ACHN (cell line): ENCODE measurements at regions not wholly inside any gene's neighbourhood (a gene's known extent, or its start where the extent isn't known, plus 50 kb on each side); places are given as distances from the start of the nearest gene placed in this dataset.

Experiments
- DNase-seq: peaks from one replicate; pipeline ENCODE4 v3.0.0-alpha.2; 2015
- in situ Hi-C: cut with HindIII; loops from 2 replicates; pipeline ENCODE4 v1.10.0; 2017; ENCODE audit warnings: low sequenced_read_pairs, low pct_ligation_motif_present, low pct_unique_long_range_greater_than_20kb

DNA sequence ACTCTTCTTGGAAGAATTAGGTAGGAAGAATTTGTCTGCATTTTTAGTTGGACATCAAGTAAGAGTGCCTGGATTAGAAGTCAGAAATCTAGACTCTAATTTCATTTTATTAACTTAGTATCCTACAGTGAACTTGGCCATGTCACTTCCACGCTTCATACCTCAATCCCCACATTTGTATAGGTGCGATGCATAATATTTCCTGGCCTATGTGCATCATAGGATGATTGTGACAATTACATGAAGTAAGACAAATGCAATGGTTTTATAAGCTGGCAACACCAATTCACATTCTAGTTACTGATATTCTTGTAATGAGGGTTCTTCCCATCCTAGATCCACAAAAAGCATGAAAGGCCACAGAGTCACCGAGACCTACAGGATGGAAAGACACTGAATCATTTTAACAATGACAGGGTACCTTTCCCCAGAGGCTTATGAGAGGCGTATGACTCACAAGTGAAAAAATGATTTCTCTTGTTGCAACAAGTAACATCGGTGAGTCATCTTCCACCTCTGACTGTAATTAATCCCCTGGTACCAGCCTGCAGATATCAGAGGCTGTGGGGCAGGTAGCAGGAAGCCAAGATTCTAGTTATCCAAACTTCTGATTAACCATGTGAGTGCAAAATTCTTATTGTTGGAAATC lies 56.0 kb upstream of the OR5AK2 start:
- in situ Hi-C loops, result no loop called here
- DNase-seq, result peak; percentile 83

DNA sequence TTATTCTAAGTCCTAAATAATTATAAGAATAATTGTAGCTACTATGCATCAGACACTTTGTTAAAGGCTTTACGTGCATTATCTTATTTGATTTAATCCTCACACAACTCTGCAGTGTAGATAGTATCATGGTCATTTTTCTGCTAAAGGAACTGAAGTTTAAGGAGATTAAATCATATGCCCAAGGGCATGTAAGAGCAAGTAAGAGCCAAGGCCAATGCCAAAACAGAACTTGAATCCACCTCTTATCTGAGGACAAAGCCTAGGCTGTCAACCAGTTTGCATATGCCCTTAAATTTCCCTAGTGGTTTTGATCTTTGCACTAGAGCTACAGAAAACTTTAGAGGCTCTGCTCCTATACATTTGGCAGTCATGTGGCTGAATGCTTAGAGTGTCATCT lies 65.6 kb upstream of the OR5AK2 start:
- in situ Hi-C loops, result no loop called here
- no peak for DNase-seq

- no peak for DNase-seq
- in situ Hi-C loops, result no loop called here
These were observed 66.3 kb upstream of the OR5AK2 start for GRCh38 chr11:56922421-56922820.

DNA sequence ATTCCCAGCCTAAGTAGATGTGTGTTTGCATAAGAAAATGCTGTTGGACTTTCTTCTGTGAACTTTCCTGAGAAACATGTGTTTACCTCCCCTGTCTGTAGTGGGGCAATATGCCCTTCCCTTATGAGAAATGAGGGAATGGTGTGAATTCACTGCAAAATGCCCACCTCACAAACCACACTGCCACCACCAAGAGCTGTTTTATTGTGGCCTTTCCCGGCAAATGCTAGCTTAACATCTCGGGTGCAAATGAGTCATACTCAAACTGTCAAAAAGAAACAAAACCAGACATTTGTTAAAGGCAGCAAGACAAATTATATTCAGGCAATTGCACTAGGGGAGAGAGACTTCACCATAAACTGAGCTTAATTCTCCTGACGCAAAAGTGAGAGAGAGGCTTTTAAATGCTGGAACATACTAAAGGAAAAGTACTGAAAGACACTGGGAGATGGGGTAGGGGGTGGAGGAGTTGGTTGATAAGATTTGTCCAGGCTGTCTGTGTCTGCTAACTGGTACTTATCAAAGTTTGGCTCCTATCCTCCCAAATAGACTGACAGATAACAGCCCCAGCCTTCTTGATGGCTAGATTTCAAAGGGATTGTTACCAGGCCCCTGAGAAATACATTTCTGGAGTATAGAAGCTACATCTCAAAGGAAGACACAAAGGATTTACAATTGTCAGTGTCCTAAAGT lies 70.9 kb upstream of the OR5AK2 start:
- DNase-seq, result no peak
- in situ Hi-C loops, result no loop called here

GRCh38 chr11:56916587-56916986 lies 72.1 kb upstream of the OR5AK2 start:
- in situ Hi-C loops, result no loop called here
- no peak for DNase-seq

DNA sequence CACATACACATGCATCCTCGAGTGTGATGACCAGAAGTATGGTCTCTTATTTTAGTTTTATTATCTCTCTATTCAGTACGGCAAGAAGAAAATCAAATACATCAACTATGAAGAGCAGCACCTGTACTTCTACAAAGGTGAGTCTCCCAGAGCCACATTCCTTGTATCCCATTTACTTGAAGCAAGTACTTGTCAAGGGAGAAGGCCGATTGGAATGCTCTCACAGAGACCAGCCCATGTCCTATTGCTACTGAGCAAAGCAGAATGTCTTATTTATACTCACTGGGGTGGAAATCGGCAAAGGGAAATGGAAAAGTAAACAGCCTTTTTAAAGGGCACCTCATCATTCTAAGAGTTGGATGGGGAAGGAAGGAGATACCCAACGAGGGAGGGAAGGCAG lies 72.6 kb upstream of the OR5AK2 start:
- no peak for DNase-seq
- in situ Hi-C loops, result no loop called here

DNA sequence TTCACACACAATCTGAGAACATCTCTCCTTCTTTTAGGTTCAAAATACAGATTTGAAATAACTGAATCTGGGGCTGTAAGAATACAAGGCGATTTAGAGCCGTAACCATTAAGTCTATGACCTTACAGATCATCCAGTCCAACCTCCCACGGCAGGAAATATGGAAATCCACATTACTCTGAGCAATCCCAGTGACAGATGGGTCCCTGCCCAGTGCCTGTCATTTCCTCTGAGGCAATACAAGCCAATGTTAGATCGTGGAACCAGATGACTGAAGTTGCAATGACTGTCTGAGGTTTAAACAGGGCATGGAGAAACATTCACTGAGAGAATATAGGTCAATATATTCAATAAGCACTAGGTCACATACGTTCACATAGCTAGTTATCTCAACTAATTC lies 77.4 kb upstream of the OR5AK2 start:
- in situ Hi-C loops, result no loop called here
- no peak for DNase-seq

- in situ Hi-C loops, result no loop called here
- DNase-seq, result no peak
These were observed 77.9 kb upstream of the OR5AK2 start for GRCh38 chr11:56910785-56911184.

- in situ Hi-C loops, result no loop called here
- no peak for DNase-seq
These were observed 78.5 kb upstream of the OR5AK2 start for GRCh38 chr11:56910046-56910773.

GRCh38 chr11:56909563-56909962 lies 79.2 kb upstream of the OR5AK2 start:
- no peak for DNase-seq
- in situ Hi-C loops, result no loop called here

DNA sequence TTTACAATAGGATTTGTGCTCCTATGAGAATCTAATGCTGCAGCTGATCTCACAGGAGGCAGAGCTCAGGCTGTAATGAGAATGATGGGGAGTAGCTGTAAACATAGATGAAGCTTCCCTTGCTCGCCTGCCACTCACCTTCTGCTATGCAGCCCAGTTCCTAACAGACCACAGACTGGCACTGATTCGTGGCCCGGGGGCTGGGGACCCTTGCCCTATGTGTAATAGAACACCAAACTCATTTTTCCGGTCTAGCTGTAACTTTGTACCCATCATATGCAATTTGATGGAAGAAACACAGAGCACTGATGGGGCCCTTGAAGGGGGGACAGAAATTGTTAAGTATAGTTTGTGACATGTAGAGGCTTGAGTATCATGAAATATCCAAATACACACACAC lies 79.6 kb upstream of the OR5AK2 start:
- in situ Hi-C loops, result no loop called here
- no peak for DNase-seq

DNA sequence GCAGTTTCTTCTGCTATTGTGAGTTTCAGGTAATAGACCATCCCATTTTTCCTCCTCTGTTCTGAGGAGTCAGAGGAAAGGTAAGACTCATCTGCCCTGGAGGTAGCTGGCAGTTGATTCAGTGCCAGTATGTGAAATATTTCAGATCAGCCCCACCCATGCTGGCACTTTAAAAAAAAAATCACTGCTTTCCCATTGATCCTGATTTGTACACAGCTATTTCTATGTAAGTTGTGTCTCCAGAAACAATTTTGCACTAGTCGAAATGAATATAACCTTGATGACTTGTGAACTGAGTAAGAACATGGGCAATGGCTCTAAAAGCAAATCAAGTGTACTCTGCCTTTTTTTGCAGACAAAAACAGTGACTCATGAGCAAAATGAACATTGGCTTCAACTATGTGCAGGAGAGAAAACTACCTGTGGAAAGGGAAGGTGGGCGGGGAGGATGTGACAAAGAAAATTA lies 82.0 kb upstream of the OR5AK2 start:
- in situ Hi-C loops, result no loop called here

GRCh38 chr11:56905936-56906335 lies 82.8 kb upstream of the OR5AK2 start:
- in situ Hi-C loops, result no loop called here

More for the DNA sequence above, 82.0 kb upstream of the OR5AK2 start:
- DNase-seq, result no peak

GRCh38 chr11:56905442-56905841 lies 83.3 kb upstream of the OR5AK2 start:
- DNase-seq, result no peak
- in situ Hi-C loops, result no loop called here

More at GRCh38 chr11:56905936-56906335, 82.8 kb upstream of the OR5AK2 start:
- no peak for DNase-seq

GRCh38 chr11:56898856-56899255 lies 89.9 kb upstream of the OR5AK2 start:
- in situ Hi-C loops, result no loop called here
- no peak for DNase-seq

DNA sequence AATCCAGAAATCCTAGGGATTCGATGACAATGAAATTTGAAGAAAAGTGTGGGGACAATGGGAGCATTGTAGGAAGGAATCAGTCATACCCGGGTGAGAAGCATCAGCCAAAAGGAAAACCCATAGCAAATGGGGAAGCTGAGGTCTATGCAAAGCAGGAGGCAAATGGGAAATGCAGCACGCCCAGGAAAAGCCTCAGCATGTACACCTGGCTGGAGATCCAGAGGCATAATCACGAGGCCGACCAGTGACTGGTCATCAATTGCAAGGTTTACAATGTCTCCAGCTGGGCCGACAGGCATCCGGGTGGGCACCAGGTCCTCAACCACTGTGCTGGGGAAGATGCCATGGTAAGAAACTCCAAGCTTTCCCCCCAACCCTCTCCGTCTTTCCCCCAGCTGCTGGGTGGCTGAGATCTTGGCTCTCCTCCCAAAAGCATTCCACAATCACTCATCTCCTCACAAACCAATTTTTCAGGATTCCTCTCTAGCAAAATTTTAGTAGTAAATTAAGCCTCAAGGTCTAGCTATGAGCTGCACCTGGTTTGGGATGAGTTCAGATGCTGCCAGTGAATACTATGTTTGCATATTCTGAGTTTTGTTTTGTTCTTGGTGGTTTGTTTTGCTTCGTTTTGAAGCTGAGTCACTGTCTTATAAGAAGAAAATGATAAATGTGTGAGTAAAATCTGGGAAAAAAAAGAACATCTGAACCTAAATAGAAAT lies 98.0 kb upstream of the OR5AK2 start:
- no peak for DNase-seq
- in situ Hi-C loops, result no loop called here

GRCh38 chr11:56889986-56890385 lies 98.7 kb upstream of the OR5AK2 start:
- no peak for DNase-seq
- in situ Hi-C loops, result no loop called here

GRCh38 chr11:56887940-56888339 lies 100.8 kb upstream of the OR5AK2 start:
- DNase-seq, result no peak
- in situ Hi-C loops, result no loop called here

GRCh38 chr11:56886455-56886854 lies 102.3 kb upstream of the OR5AK2 start:
- no peak for DNase-seq
- in situ Hi-C loops, result no loop called here
